ENCODE measurements at regions not wholly inside any gene's neighbourhood (a gene's known extent, or its start where the extent isn't known, plus 50 kb on each side); places are given as distances from the start of the nearest gene placed in this dataset.

GRCh38 chr12:59086126-59086525 lies 165.8 kb upstream of the LRIG3 start:
- Histone ChIP-seq H3K79me2 (ENCODE audit: insufficient read depth, low read length) (no peaks in the 10 kb centered on the region), H3K27me3 (ENCODE audit: insufficient read depth, low read length, poor library complexity, severe bottlenecking) (no peaks in the 10 kb centered on the region), H3K9me2 (replicated peaks; ENCODE audit: low read depth, low read length) (no peaks in the 10 kb centered on the region), H3K4me1 (ENCODE audit: insufficient read depth, low read length, poor library complexity, severe bottlenecking) (no peaks in the 10 kb centered on the region), H3F3A (ENCODE audit: low read depth) (no peaks in the 10 kb centered on the region), H4K20me1 (ENCODE audit: insufficient read depth, low read length, poor library complexity, severe bottlenecking) (no peaks in the 10 kb centered on the region), H3K4me3 (ENCODE audit: low read length, poor library complexity, severe bottlenecking) (no peak overlapping the region), H3K9me3 (ENCODE audit: insufficient read depth, low read depth, low read length) (no peaks in the 10 kb centered on the region), H3K36me3 (ENCODE audit: insufficient read depth, low read length) (no peaks in the 10 kb centered on the region), H3K4me2 (ENCODE audit: low read depth, low read length, poor library complexity, severe bottlenecking) (no peak overlapping the region), H2AFZ (ENCODE audit: low read length) (no peak overlapping the region), H3K9ac (ENCODE audit: low read depth, low read length, poor library complexity, severe bottlenecking) (no peak overlapping the region)
- TF ChIP-seq CTCF (conservative IDR thresholded peaks at IDR 0.05; ENCODE audit: low read length) (no peak), EZH2phosphoT487 (IDR thresholded peaks at IDR 0.05; ENCODE audit: borderline replicate concordance) (no peak)

- no peak for TF ChIP-seq EZH2phosphoT487 (IDR thresholded peaks at IDR 0.05; ENCODE audit: borderline replicate concordance)
- Histone ChIP-seq H3K4me1 (ENCODE audit: insufficient read depth, low read length, poor library complexity, severe bottlenecking) (no peaks in the 10 kb centered on the region), H3K27me3 (ENCODE audit: insufficient read depth, low read length, poor library complexity, severe bottlenecking) (no peaks in the 10 kb centered on the region), H2AFZ (ENCODE audit: low read length) (no peak overlapping the region), H3F3A (ENCODE audit: low read depth) (no peaks in the 10 kb centered on the region), H3K9me2 (replicated peaks; ENCODE audit: low read depth, low read length) (no peaks in the 10 kb centered on the region), H3K36me3 (ENCODE audit: insufficient read depth, low read length) (no peaks in the 10 kb centered on the region), H3K4me2 (ENCODE audit: low read depth, low read length, poor library complexity, severe bottlenecking) (no peak overlapping the region), H3K4me3 (ENCODE audit: low read length, poor library complexity, severe bottlenecking) (no peak overlapping the region), H3K9ac (ENCODE audit: low read depth, low read length, poor library complexity, severe bottlenecking) (no peak overlapping the region), H3K9me3 (ENCODE audit: insufficient read depth, low read depth, low read length) (no peaks in the 10 kb centered on the region), H3K79me2 (ENCODE audit: insufficient read depth, low read length) (no peaks in the 10 kb centered on the region), H4K20me1 (ENCODE audit: insufficient read depth, low read length, poor library complexity, severe bottlenecking) (no peaks in the 10 kb centered on the region)
These were observed 165.4 kb upstream of the LRIG3 start for GRCh38 chr12:59085690-59086089.

- no peaks in the 10 kb centered on the region for H3K79me2 ChIP-seq (ENCODE audit: insufficient read depth, low read length)
- TF ChIP-seq EZH2phosphoT487 (IDR thresholded peaks at IDR 0.05; ENCODE audit: borderline replicate concordance) (no peak), CTCF (conservative IDR thresholded peaks at IDR 0.05; ENCODE audit: low read length) (no peak)
- no peak overlapping the region for H3K9ac ChIP-seq (ENCODE audit: low read depth, low read length, poor library complexity, severe bottlenecking)
- H3K36me3 ChIP-seq (ENCODE audit: insufficient read depth, low read length) = no peaks in the 10 kb centered on the region
- no peak overlapping the region for H2AFZ ChIP-seq (ENCODE audit: low read length)
- no peak overlapping the region for H3K4me3 ChIP-seq (ENCODE audit: low read length, poor library complexity, severe bottlenecking)
- H3K4me2 ChIP-seq (ENCODE audit: low read depth, low read length, poor library complexity, severe bottlenecking) = no peak overlapping the region
- no peaks in the 10 kb centered on the region for H4K20me1 ChIP-seq (ENCODE audit: insufficient read depth, low read length, poor library complexity, severe bottlenecking)
- H3K4me1 ChIP-seq (ENCODE audit: insufficient read depth, low read length, poor library complexity, severe bottlenecking) = no peaks in the 10 kb centered on the region
- no peaks in the 10 kb centered on the region for H3K9me2 ChIP-seq (replicated peaks; ENCODE audit: low read depth, low read length)
- H3F3A ChIP-seq (ENCODE audit: low read depth) = no peaks in the 10 kb centered on the region
- no peaks in the 10 kb centered on the region for H3K27me3 ChIP-seq (ENCODE audit: insufficient read depth, low read length, poor library complexity, severe bottlenecking)
- no peaks in the 10 kb centered on the region for H3K9me3 ChIP-seq (ENCODE audit: insufficient read depth, low read depth, low read length)
These were observed 164.4 kb upstream of the LRIG3 start for GRCh38 chr12:59084511-59085375.

GRCh38 chr12:59082952-59083351 lies 162.6 kb upstream of the LRIG3 start:
- Histone ChIP-seq H3K4me1 (ENCODE audit: insufficient read depth, low read length, poor library complexity, severe bottlenecking) (no peaks in the 10 kb centered on the region), H2AFZ (ENCODE audit: low read length) (no peak overlapping the region), H3K36me3 (ENCODE audit: insufficient read depth, low read length) (no peaks in the 10 kb centered on the region), H3K27me3 (ENCODE audit: insufficient read depth, low read length, poor library complexity, severe bottlenecking) (no peaks in the 10 kb centered on the region), H3K9ac (ENCODE audit: low read depth, low read length, poor library complexity, severe bottlenecking) (no peak overlapping the region), H3K4me2 (ENCODE audit: low read depth, low read length, poor library complexity, severe bottlenecking) (no peak overlapping the region), H3K9me3 (ENCODE audit: insufficient read depth, low read depth, low read length) (no peaks in the 10 kb centered on the region), H3F3A (ENCODE audit: low read depth) (no peaks in the 10 kb centered on the region), H3K9me2 (replicated peaks; ENCODE audit: low read depth, low read length) (no peaks in the 10 kb centered on the region), H3K4me3 (ENCODE audit: low read length, poor library complexity, severe bottlenecking) (no peak overlapping the region), H3K79me2 (ENCODE audit: insufficient read depth, low read length) (no peaks in the 10 kb centered on the region), H4K20me1 (ENCODE audit: insufficient read depth, low read length, poor library complexity, severe bottlenecking) (no peaks in the 10 kb centered on the region)
- TF ChIP-seq EZH2phosphoT487 (IDR thresholded peaks at IDR 0.05; ENCODE audit: borderline replicate concordance) (no peak), CTCF (conservative IDR thresholded peaks at IDR 0.05; ENCODE audit: low read length) (no peak)
